ENCODE measurements at regions not wholly inside any gene's neighbourhood (a gene's known extent, or its start where the extent isn't known, plus 50 kb on each side); places are given as distances from the start of the nearest gene placed in this dataset.
"Not testable (repeated sequence)": the region's sequence is repeated elsewhere in the genome, so short reads cannot be mapped to it uniquely, and the experiment has no call there.

GRCh38 chrX:107374132-107374531 is 75.3 kb upstream of the FRMPD3 start:
- Histone ChIP-seq H3K9me2 (ENCODE audit: insufficient read depth, low read length) (no peaks in the 10 kb centered on the region), H3K4me1 (ENCODE audit: insufficient read depth, low read length, poor library complexity, severe bottlenecking) (no peaks in the 10 kb centered on the region), H4K20me1 (ENCODE audit: insufficient read depth, low read length) (no peaks in the 10 kb centered on the region), H3K27ac (ENCODE audit: low read depth, low read length, poor library complexity, severe bottlenecking) (no peak overlapping the region), H3K4me3 (ENCODE audit: low read depth, low read length, poor library complexity, severe bottlenecking) (no peak overlapping the region), H3K79me2 (ENCODE audit: insufficient read depth, low read depth, low read length) (no peaks in the 10 kb centered on the region), H3K9me3 (ENCODE audit: low read length) (no peaks in the 10 kb centered on the region), H3K4me2 (ENCODE audit: low read length) (no peak overlapping the region), H2AFZ (ENCODE audit: low read length) (no peak overlapping the region), H3K36me3 (ENCODE audit: insufficient read depth, low read length) (no peaks in the 10 kb centered on the region)
- ChIA-PET POLR2A (interaction anchor here (0.7 kb wide), 1 partner anchor 12 kb away, joined by 3 read pairs; no protein-coding TSS in a partner anchor), CTCF (ENCODE audit: unreplicated experiment) (no interaction called here)
- intact Hi-C loops (cut with micrococcal nuclease; ENCODE audit: unreplicated experiment), result no loop called here
- BruUV-seq (replicated peaks), result no TSS peak
- TF ChIP-seq, protein P1, sequence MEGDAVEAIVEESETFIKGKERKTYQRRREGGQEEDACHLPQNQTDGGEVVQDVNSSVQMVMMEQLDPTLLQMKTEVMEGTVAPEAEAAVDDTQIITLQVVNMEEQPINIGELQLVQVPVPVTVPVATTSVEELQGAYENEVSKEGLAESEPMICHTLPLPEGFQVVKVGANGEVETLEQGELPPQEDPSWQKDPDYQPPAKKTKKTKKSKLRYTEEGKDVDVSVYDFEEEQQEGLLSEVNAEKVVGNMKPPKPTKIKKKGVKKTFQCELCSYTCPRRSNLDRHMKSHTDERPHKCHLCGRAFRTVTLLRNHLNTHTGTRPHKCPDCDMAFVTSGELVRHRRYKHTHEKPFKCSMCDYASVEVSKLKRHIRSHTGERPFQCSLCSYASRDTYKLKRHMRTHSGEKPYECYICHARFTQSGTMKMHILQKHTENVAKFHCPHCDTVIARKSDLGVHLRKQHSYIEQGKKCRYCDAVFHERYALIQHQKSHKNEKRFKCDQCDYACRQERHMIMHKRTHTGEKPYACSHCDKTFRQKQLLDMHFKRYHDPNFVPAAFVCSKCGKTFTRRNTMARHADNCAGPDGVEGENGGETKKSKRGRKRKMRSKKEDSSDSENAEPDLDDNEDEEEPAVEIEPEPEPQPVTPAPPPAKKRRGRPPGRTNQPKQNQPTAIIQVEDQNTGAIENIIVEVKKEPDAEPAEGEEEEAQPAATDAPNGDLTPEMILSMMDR (conservative IDR thresholded peaks at IDR 0.05; ENCODE audit: low read length), result no peak
- TF ChIP-seq EZH2phosphoT487 (IDR thresholded peaks at IDR 0.05; ENCODE audit: borderline replicate concordance, low read depth, low read length), result no peak
- DNase-seq (ENCODE audit: low spot score), result no peak

DNA sequence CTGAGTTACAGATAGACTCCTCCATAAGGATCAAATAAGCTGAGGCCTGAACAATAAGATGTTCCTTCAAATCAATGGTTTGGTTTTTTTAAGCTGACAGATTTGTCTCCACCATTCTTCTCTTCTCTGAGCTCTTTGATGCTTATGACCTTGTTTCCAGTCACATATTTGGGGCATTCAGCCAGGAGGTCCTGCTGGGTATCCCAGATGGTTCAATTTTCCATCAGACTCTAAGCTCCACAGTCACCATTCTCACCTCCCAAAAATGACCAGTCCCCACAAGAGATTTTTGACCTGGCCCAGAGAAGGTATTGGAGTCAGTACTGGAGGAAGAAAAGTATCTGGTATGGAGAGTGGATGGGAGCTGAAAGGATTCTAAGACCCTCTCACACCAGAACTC is 74.6 kb upstream of the FRMPD3 start:
- no TSS peak for BruUV-seq (replicated peaks)
- ChIA-PET CTCF (ENCODE audit: unreplicated experiment) (no interaction called here), POLR2A (interaction anchor here (0.7 kb wide), 1 partner anchor 11 kb away, joined by 3 read pairs; no protein-coding TSS in a partner anchor)
- Histone ChIP-seq H4K20me1 (ENCODE audit: insufficient read depth, low read length) (no peaks in the 10 kb centered on the region), H3K9me3 (ENCODE audit: low read length) (no peaks in the 10 kb centered on the region), H3K4me2 (ENCODE audit: low read length) (no peak overlapping the region), H2AFZ (ENCODE audit: low read length) (no peak overlapping the region), H3K79me2 (ENCODE audit: insufficient read depth, low read depth, low read length) (no peaks in the 10 kb centered on the region), H3K9me2 (ENCODE audit: insufficient read depth, low read length) (no peaks in the 10 kb centered on the region), H3K4me3 (ENCODE audit: low read depth, low read length, poor library complexity, severe bottlenecking) (no peak overlapping the region), H3K4me1 (ENCODE audit: insufficient read depth, low read length, poor library complexity, severe bottlenecking) (no peaks in the 10 kb centered on the region), H3K27ac (ENCODE audit: low read depth, low read length, poor library complexity, severe bottlenecking) (no peak overlapping the region), H3K36me3 (ENCODE audit: insufficient read depth, low read length) (no peaks in the 10 kb centered on the region)
- intact Hi-C loops (cut with micrococcal nuclease; ENCODE audit: unreplicated experiment), result no loop called here
- DNase-seq (ENCODE audit: low spot score), result no peak
- TF ChIP-seq, protein P1 (conservative IDR thresholded peaks at IDR 0.05; ENCODE audit: low read length), result no peak
- no peak for TF ChIP-seq EZH2phosphoT487 (IDR thresholded peaks at IDR 0.05; ENCODE audit: borderline replicate concordance, low read depth, low read length)

DNA sequence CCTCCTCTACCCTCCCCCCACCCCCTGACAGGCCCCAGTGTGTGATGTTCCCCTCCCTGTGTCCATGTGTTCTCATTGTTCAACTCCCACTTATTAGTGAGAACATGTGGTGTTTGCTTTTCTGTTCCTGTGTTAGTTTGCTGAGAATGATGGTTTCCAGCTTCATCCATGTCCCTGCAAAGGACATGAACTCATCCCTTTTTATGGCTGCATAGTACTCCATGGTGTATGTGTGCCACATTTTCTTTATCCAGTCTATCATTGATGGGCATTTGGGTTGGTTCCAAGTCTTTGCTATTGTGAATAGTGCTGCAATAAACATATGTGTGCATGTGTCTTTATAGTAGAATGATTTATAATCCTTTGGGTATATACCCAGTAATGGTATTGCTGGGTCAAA is 73.3 kb upstream of the FRMPD3 start:
- POLR2A ChIA-PET; CTCF ChIA-PET (ENCODE audit: unreplicated experiment); intact Hi-C loops (cut with micrococcal nuclease; ENCODE audit: unreplicated experiment): not testable (repeated sequence)

More for the DNA sequence above, 73.3 kb upstream of the FRMPD3 start:
- not testable (repeated sequence) for H3K4me3 ChIP-seq (ENCODE audit: low read depth, low read length, poor library complexity, severe bottlenecking); H3K4me2 ChIP-seq (ENCODE audit: low read length); H3K9me2 ChIP-seq (ENCODE audit: insufficient read depth, low read length); H4K20me1 ChIP-seq (ENCODE audit: insufficient read depth, low read length); H3K9me3 ChIP-seq (ENCODE audit: low read length); H2AFZ ChIP-seq (ENCODE audit: low read length); DNase-seq (ENCODE audit: low spot score); H3K27ac ChIP-seq (ENCODE audit: low read depth, low read length, poor library complexity, severe bottlenecking); H3K36me3 ChIP-seq (ENCODE audit: insufficient read depth, low read length); H3K79me2 ChIP-seq (ENCODE audit: insufficient read depth, low read depth, low read length); BruUV-seq (replicated peaks); H3K4me1 ChIP-seq (ENCODE audit: insufficient read depth, low read length, poor library complexity, severe bottlenecking)
